Peyer's patch (tissue), 4 donors: ENCODE measurements at regions not wholly inside any gene's neighbourhood (a gene's known extent, or its start where the extent isn't known, plus 50 kb on each side); places are given as distances from the start of the nearest gene placed in this dataset.

Experiments used
- DNase-seq, 3 donors: peaks; one replicate each; pipeline ENCODE4 v3.0.0-alpha.2; 2017 to 2019
- H3K27ac ChIP-seq, 4 donors: fragments of 200-600 bp; sonication (generic); one replicate each; pipeline ENCODE4 v1.5.1; 2016 to 2019
- H3K27me3 ChIP-seq, 2 donors: fragments of 200-600 bp; sonication (generic); one replicate each; pipeline ENCODE4 v1.5.1; 2019
- H3K36me3 ChIP-seq, 3 donors: fragments of 200-600 bp; sonication (generic); one replicate each; pipeline ENCODE4 v1.5.1; 2016 to 2019
- H3K4me1 ChIP-seq, 4 donors: fragments of 200-600 bp; sonication (generic); one replicate each; pipeline ENCODE4 v1.5.1; 2016 to 2019
- H3K4me3 ChIP-seq, 4 donors: fragments of 200-600 bp; sonication (generic); 1 replicate in 3 of 4; 2 replicates in 1 of 4; pipeline ENCODE4 v1.5.1; 2016 to 2019; ENCODE audit warnings: mild to moderate bottlenecking in 1 of 4
- H3K9me3 ChIP-seq, 4 donors: fragments of 200-600 bp; sonication (generic); one replicate each; pipeline ENCODE4 v1.5.1; 2016 to 2019; ENCODE audit warnings: mild to moderate bottlenecking in 1 of 4
- POLR2A ChIP-seq, 2 donors: fragments of 450-650 bp; IDR thresholded peaks; one replicate each; pipeline ENCODE4 v1.5.1; 2017; ENCODE audit warnings: antibody characterized with exemption in 2 of 2, mild to moderate bottlenecking in 2 of 2, moderate library complexity in 2 of 2
- TF ChIP-seq, protein P1 (sequence below), 6 experiments: fragments of 450-650 bp in 4 of 6; fragments of 200-600 bp in 2 of 6; sonication (generic) in 1 of 6; IDR thresholded peaks; one replicate each; pipeline ENCODE4 v1.5.1; 2017 to 2019; ENCODE audit warnings: antibody characterized with exemption in 6 of 6, mild to moderate bottlenecking in 3 of 6, moderate library complexity in 1 of 6

- DNase-seq: no peak
- Histone ChIP-seq H3K27ac (no peak overlapping the region), H3K4me1 (no peaks in the 10 kb centered on the region), H3K36me3 (no peaks in the 10 kb centered on the region), H3K9me3 (no peaks in the 10 kb centered on the region), H3K4me3 (peak overlapping the region in 2 of 4 donors; percentile 26 to 38), H3K27me3 (no peaks in the 10 kb centered on the region)
- TF ChIP-seq, protein P1, sequence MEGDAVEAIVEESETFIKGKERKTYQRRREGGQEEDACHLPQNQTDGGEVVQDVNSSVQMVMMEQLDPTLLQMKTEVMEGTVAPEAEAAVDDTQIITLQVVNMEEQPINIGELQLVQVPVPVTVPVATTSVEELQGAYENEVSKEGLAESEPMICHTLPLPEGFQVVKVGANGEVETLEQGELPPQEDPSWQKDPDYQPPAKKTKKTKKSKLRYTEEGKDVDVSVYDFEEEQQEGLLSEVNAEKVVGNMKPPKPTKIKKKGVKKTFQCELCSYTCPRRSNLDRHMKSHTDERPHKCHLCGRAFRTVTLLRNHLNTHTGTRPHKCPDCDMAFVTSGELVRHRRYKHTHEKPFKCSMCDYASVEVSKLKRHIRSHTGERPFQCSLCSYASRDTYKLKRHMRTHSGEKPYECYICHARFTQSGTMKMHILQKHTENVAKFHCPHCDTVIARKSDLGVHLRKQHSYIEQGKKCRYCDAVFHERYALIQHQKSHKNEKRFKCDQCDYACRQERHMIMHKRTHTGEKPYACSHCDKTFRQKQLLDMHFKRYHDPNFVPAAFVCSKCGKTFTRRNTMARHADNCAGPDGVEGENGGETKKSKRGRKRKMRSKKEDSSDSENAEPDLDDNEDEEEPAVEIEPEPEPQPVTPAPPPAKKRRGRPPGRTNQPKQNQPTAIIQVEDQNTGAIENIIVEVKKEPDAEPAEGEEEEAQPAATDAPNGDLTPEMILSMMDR (IDR thresholded peaks at IDR 0.05): no peak
- no peak for TF ChIP-seq POLR2A (IDR thresholded peaks at IDR 0.05)
Measured at GRCh38 chr5:85293145-85293785, 908.6 kb upstream of the EDIL3 start.

- H3K27me3 ChIP-seq: no peaks in the 10 kb centered on the region
- no peaks in the 10 kb centered on the region for H3K36me3 ChIP-seq
- H3K4me1 ChIP-seq: no peaks in the 10 kb centered on the region
- H3K27ac ChIP-seq: no peak overlapping the region
- H3K4me3 ChIP-seq: no peak overlapping the region
- no peaks in the 10 kb centered on the region for H3K9me3 ChIP-seq
- no peak for DNase-seq
- TF ChIP-seq POLR2A (IDR thresholded peaks at IDR 0.05): no peak
- TF ChIP-seq, protein P1 (IDR thresholded peaks at IDR 0.05): no peak
Measured at GRCh38 chr5:85304524-85304923, 919.8 kb upstream of the EDIL3 start.

GRCh38 chr5:85305766-85306165 lies 921.1 kb upstream of the EDIL3 start:
- no peaks in the 10 kb centered on the region for H3K36me3 ChIP-seq
- DNase-seq: no peak
- H3K27ac ChIP-seq: no peak overlapping the region
- no peaks in the 10 kb centered on the region for H3K9me3 ChIP-seq
- H3K4me3 ChIP-seq: no peak overlapping the region
- TF ChIP-seq POLR2A (IDR thresholded peaks at IDR 0.05): no peak
- TF ChIP-seq, protein P1 (IDR thresholded peaks at IDR 0.05): no peak
- no peaks in the 10 kb centered on the region for H3K27me3 ChIP-seq
- H3K4me1 ChIP-seq: no peaks in the 10 kb centered on the region

DNA sequence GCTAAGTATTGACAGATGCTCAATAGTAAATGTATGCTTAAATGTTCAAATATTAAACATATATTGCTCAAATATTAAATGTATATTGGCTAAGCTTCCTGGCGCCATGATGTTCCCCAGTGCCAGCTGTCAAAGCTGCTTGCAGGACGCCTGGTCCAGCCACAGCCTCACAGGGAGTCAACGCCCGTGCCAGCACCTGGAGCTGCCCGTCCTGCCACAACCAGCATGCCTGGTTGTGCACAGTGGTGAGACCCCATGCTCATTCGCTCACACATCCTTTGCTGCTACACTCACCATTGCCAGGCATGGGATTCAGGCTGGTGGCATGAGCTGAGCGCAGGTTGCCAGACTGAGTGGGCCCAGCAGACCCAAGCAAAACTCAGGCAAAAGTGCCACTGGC lies 926.9 kb upstream of the EDIL3 start:
- Histone ChIP-seq H3K4me3 (no peak overlapping the region), H3K4me1 (no peaks in the 10 kb centered on the region), H3K27me3 (no peaks in the 10 kb centered on the region), H3K27ac (no peak overlapping the region), H3K36me3 (no peaks in the 10 kb centered on the region), H3K9me3 (no peaks in the 10 kb centered on the region)
- TF ChIP-seq, protein P1 (IDR thresholded peaks at IDR 0.05): no peak
- DNase-seq: no peak

DNA sequence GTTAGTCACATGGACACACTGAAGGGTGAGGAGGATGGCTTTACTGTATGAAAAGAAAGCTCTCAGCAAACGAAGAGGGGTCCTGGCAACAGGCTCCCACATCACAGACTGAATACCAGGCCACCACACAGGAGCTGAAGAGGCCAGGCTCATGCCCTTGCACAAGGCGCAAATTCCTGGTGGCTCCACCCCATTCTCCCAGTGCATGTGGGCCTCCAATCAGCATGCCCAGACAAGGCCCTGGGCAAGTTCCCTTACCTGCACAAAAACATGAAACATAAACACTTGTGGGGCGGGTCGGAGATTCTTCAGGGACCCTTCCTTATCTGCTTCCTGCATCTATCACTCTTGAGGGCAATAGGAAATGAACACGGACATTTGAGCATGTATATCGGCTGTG lies 935.8 kb upstream of the EDIL3 start:
- no peaks in the 10 kb centered on the region for H3K27me3 ChIP-seq
- no peaks in the 10 kb centered on the region for H3K36me3 ChIP-seq
- TF ChIP-seq, protein P1 (IDR thresholded peaks at IDR 0.05): no peak
- no peak for TF ChIP-seq POLR2A (IDR thresholded peaks at IDR 0.05)
- H3K4me1 ChIP-seq: no peaks in the 10 kb centered on the region
- H3K4me3 ChIP-seq: no peak overlapping the region
- no peaks in the 10 kb centered on the region for H3K9me3 ChIP-seq
- no peak for DNase-seq
- H3K27ac ChIP-seq: no peak overlapping the region

DNA sequence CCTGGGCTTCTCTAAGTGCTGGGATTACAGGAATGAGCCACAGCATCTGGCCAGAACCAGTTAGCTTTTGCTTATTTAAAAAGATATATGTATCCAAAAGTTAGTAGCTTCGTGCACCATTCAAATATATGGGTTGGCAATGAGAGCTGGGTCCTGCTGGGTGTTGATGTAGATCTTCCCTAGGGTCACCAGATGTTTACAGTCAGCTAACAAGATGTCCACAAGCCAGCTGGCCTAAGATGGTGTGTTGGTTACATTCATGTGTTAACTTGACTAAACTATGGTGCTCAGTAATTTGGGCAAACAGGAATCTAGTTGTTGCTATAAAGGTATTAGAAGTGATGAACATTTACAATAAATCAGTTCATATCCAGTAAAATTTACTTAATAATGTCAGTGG lies 948.6 kb upstream of the EDIL3 start:
- no peak overlapping the region for H3K4me3 ChIP-seq
- no peak for TF ChIP-seq POLR2A (IDR thresholded peaks at IDR 0.05)
- TF ChIP-seq, protein P1 (IDR thresholded peaks at IDR 0.05): no peak
- no peak for DNase-seq
- H3K4me1 ChIP-seq: no peaks in the 10 kb centered on the region
- H3K9me3 ChIP-seq: no peaks in the 10 kb centered on the region
- H3K27ac ChIP-seq: no peak overlapping the region
- H3K27me3 ChIP-seq: no peaks in the 10 kb centered on the region
- H3K36me3 ChIP-seq: no peaks in the 10 kb centered on the region
